Sigmoid colon (tissue), 3 donors: ENCODE measurements at regions not wholly inside any gene's neighbourhood (a gene's known extent, or its start where the extent isn't known, plus 50 kb on each side); places are given as distances from the start of the nearest gene placed in this dataset.

Experiments used
- CTCF ChIP-seq, 4 experiments: fragments of 450-650 bp in 3 of 4; fragments of 200-600 bp in 1 of 4; IDR thresholded peaks; one replicate each; pipeline ENCODE4 v1.5.1; 2016 to 2019; ENCODE audit warnings: antibody characterized with exemption in 4 of 4, mild to moderate bottlenecking in 3 of 4, moderate library complexity in 2 of 4
- POLR2A ChIP-seq, 2 donors: fragments of 450-650 bp; IDR thresholded peaks; one replicate each; pipeline ENCODE4 v1.6.1; 2016; ENCODE audit warnings: antibody characterized with exemption in 2 of 2, mild to moderate bottlenecking in 2 of 2, moderate library complexity in 2 of 2

DNA sequence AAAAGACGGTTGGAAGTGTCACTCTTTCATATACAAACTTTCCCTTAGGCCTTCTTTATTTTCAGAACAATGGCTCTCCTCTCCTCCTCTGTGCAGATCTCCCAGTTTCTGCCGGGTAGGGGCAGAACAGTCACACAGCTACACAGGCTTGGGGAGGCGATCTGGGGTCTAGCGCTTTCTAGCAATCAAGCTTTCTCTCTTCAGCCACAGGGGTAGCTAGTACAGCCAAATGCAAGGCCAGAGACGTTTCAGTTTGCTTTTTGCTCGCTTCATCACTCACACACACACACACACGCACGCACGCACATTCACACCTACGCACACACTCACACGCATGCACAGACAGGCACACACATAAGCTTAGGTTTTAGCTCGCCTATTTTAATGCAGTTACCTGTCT is 104.3 kb downstream of the SPATA19 start:
- TF ChIP-seq CTCF (IDR thresholded peaks at IDR 0.05) (no peak), POLR2A (IDR thresholded peaks at IDR 0.05) (no peak)
